Endothelial cell of umbilical vein (primary cell): ENCODE measurements at regions not wholly inside any gene's neighbourhood (a gene's known extent, or its start where the extent isn't known, plus 50 kb on each side); places are given as distances from the start of the nearest gene placed in this dataset.
"Not testable (repeated sequence)": the region's sequence is repeated elsewhere in the genome, so short reads cannot be mapped to it uniquely, and the experiment has no call there.

ENCODE experiments used
- BruUV-seq: library from RNA; stranded (reverse); fragments of 400-500 nt; replicated peaks from 2 replicates; lab custom pipeline; 2021; lab: Mats Ljungman, UMichigan
- CTCF ChIA-PET: fragments of 300-600, 350-600 bp; sonication (Branson Sonifier 250); formaldehyde crosslinking; loops from one replicate; lab custom pipeline; 2021; ENCODE audit warnings: antibody characterized with exemption, inconsistent platforms; lab: Charles Lee
- POLR2A ChIA-PET: fragments of 300-600, 350-600 bp; sonication (Branson Sonifier 250); formaldehyde crosslinking; loops from one replicate; lab custom pipeline; 2021; ENCODE audit warnings: antibody characterized with exemption, inconsistent platforms; lab: Charles Lee
- DNase-seq: peaks from one replicate; pipeline ENCODE4 v3.0.0-alpha.2; 2011; ENCODE audit warnings: low read depth, low spot score
- FAIRE-seq: peaks from 2 replicates; lab custom pipeline; 2011; peaks lifted over from hg19 to GRCh38; lab: Jason Lieb, UNC
- H2AFZ ChIP-seq: 2 replicates; pipeline ENCODE4 v1.6.0; 2012; ENCODE audit warnings: low read depth, low read length, control low read depth, inconsistent platforms
- H3K27ac ChIP-seq: 2 replicates; pipeline ENCODE4 v1.5.1; 2011; ENCODE audit warnings: low read depth, mild to moderate bottlenecking, control low read depth, low read length, moderate library complexity; ENCODE audit not compliant: insufficient read depth
- H3K27me3 ChIP-seq, 2 experiments: 2 replicates each; pipeline versions ENCODE4 v1.6.0 to v1.6.1; 2011; ENCODE audit warnings: low read length in 2 of 2, mixed read lengths in 1 of 2; ENCODE audit not compliant: control insufficient read depth in 2 of 2, insufficient read depth in 2 of 2
- H3K36me3 ChIP-seq, 2 experiments: 2 replicates in 1 of 2; 3 replicates in 1 of 2; pipeline ENCODE4 v1.5.1; 2011; ENCODE audit warnings: low read length in 2 of 2, mild to moderate bottlenecking in 1 of 2, moderate library complexity in 1 of 2; ENCODE audit not compliant: control insufficient read depth in 2 of 2, insufficient read depth in 2 of 2; ENCODE audit errors: extremely low read depth in 1 of 2
- H3K4me1 ChIP-seq: 3 replicates; pipeline ENCODE4 v1.5.1; 2011; ENCODE audit warnings: mild to moderate bottlenecking, low read length; ENCODE audit not compliant: control insufficient read depth, insufficient read depth; ENCODE audit errors: extremely low read depth
- H3K4me2 ChIP-seq: 2 replicates; pipeline ENCODE4 v1.6.1; 2011; ENCODE audit warnings: low read length, control low read depth, mixed read lengths; ENCODE audit not compliant: insufficient read depth
- H3K4me3 ChIP-seq, 3 experiments: fragments of 200-600 bp in 1 of 3; sonication (generic), shearing (Covaris generic) in 1 of 3; replicated peaks in 1 of 3; 2 replicates each; pipeline ENCODE4 v1.5.1; 2011 to 2016; ENCODE audit warnings: control low read depth in 3 of 3, low read length in 3 of 3, mild to moderate bottlenecking in 2 of 3, inconsistent platforms in 1 of 3, low read depth in 1 of 3, moderate library complexity in 1 of 3; ENCODE audit not compliant: insufficient read depth in 1 of 3
- H3K79me2 ChIP-seq: 2 replicates; pipeline ENCODE4 v1.6.0; 2012; ENCODE audit warnings: low read length, inconsistent platforms; ENCODE audit not compliant: control insufficient read depth, insufficient read depth
- H3K9ac ChIP-seq: replicated peaks from 2 replicates; pipeline ENCODE3; 2011; ENCODE audit warnings: low read length, control low read depth; ENCODE audit not compliant: insufficient read depth; ENCODE audit errors: extremely low read depth
- H3K9me1 ChIP-seq: replicated peaks from 3 replicates; pipeline ENCODE4 v1.6.0; 2011; ENCODE audit warnings: mild to moderate bottlenecking, low read length; ENCODE audit not compliant: control insufficient read depth, insufficient read depth; ENCODE audit errors: extremely low read depth
- H3K9me3 ChIP-seq: replicated peaks from 2 replicates; pipeline ENCODE4 v1.5.1; 2012; ENCODE audit warnings: low read length, inconsistent platforms; ENCODE audit not compliant: control insufficient read depth, insufficient read depth
- H4K20me1 ChIP-seq: replicated peaks from 2 replicates; pipeline ENCODE3; 2011; ENCODE audit warnings: mild to moderate bottlenecking, low read length; ENCODE audit not compliant: control insufficient read depth, insufficient read depth; ENCODE audit errors: extremely low read depth
- EZH2 ChIP-seq: IDR thresholded peaks from 2 replicates; pipeline ENCODE4 v1.6.1; 2012; ENCODE audit warnings: borderline replicate concordance, low read depth, mild to moderate bottlenecking, moderate library complexity, low read length, inconsistent platforms; ENCODE audit not compliant: severe bottlenecking
- FOS ChIP-seq: IDR thresholded peaks from 2 replicates; pipeline ENCODE4 v1.6.1; 2011; ENCODE audit warnings: mild to moderate bottlenecking, low read length, moderate library complexity, borderline replicate concordance; ENCODE audit not compliant: insufficient read depth
- GATA2 ChIP-seq: IDR thresholded peaks from 2 replicates; pipeline ENCODE4 v1.7.0; 2011; ENCODE audit warnings: low read depth, mild to moderate bottlenecking, moderate library complexity, mixed read lengths, low read length; ENCODE audit not compliant: insufficient read length, insufficient read depth
- JUN ChIP-seq: IDR thresholded peaks from 2 replicates; pipeline ENCODE4 v1.6.1; 2011; ENCODE audit warnings: borderline replicate concordance, low read depth; ENCODE audit not compliant: insufficient read length, insufficient read depth
- MYC ChIP-seq: IDR thresholded peaks from one replicate; pipeline ENCODE4 v1.6.1; 2011; ENCODE audit warnings: mild to moderate bottlenecking, low read depth, low read length
- POLR2A ChIP-seq: IDR thresholded peaks from 2 replicates; pipeline ENCODE4 v1.6.1; 2012; ENCODE audit warnings: low read depth, mild to moderate bottlenecking, control low read depth, low read length
- POLR2AphosphoS5 ChIP-seq: IDR thresholded peaks from 2 replicates; pipeline ENCODE4 v1.6.1; 2012; ENCODE audit warnings: low read depth, mild to moderate bottlenecking, control low read depth, low read length, moderate library complexity; ENCODE audit not compliant: insufficient read depth
- dilution Hi-C: fragments of 300-500 bp; cut with MboI; formaldehyde crosslinking; loops from one replicate; pipeline ENCODE4 v1.15.0; 2019; ENCODE audit warnings: low sequenced_read_pairs; ENCODE audit not compliant: extremely low pct_ligation_motif_present
- intact Hi-C: fragments of 100-400 bp; cut with micrococcal nuclease; formaldehyde crosslinking; loops from one replicate; pipeline ENCODE4 v1.10.0; 2022
- TF ChIP-seq, protein P1 (sequence below): IDR thresholded peaks from 2 replicates; pipeline ENCODE4 v1.6.1; 2011; ENCODE audit not compliant: insufficient read depth, insufficient read length
- TF ChIP-seq, protein P2 (sequence below), 2 donors: IDR thresholded peaks; 1 replicate in 1 of 2; 2 replicates in 1 of 2; pipeline ENCODE4 v1.5.1; 2011; ENCODE audit warnings: low read length in 2 of 2, mild to moderate bottlenecking in 2 of 2, moderate library complexity in 2 of 2, control low read depth in 1 of 2, inconsistent platforms in 1 of 2, low read depth in 1 of 2; ENCODE audit not compliant: insufficient read depth in 1 of 2; ENCODE audit errors: extremely low read depth in 1 of 2

DNA sequence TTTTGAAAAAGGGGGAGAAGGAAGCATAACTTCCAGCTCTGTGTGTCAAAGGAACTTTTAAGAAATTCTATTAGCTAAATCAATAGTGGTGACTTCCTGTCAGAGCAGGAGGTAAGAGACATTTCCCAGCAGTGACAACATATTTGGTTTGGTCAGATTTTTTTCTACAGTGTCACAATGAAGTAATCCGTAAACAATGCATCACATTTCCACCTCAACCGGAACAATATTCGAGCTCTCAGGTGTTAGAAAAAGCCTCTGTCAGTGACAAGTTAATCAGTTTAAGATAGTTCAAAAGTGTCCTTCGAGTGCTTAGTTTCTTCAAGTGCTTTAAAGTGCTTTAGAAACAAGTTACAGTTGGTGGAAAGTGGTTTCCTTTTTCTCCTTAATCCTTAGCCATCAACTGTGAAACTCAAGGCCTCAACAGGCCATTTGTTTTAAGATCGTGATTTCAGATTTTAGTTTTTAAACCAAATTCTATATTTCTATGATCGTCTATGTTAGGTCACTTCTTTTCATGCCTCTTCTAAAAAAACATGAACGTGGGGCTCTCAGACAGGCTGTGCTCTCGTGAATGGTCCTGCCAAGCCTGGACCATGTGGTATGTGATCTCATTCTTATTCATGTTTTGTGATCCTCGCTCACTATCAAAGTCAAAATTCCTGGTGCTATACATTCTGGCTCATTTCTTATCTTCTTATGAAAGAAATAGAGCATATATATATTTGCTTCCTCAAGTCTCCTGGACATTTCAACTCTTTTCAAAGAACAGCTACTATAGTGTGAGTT, 181.9 kb upstream of the HMHB1 start:
- TF ChIP-seq POLR2AphosphoS5 (no peak), POLR2A (no peak), JUN (no peak), MYC (no peak), EZH2 (no peak), GATA2 (no peak), FOS (no peak)
- TF ChIP-seq, protein P1, sequence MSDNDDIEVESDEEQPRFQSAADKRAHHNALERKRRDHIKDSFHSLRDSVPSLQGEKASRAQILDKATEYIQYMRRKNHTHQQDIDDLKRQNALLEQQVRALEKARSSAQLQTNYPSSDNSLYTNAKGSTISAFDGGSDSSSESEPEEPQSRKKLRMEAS, result no peak
- TF ChIP-seq, protein P2, sequence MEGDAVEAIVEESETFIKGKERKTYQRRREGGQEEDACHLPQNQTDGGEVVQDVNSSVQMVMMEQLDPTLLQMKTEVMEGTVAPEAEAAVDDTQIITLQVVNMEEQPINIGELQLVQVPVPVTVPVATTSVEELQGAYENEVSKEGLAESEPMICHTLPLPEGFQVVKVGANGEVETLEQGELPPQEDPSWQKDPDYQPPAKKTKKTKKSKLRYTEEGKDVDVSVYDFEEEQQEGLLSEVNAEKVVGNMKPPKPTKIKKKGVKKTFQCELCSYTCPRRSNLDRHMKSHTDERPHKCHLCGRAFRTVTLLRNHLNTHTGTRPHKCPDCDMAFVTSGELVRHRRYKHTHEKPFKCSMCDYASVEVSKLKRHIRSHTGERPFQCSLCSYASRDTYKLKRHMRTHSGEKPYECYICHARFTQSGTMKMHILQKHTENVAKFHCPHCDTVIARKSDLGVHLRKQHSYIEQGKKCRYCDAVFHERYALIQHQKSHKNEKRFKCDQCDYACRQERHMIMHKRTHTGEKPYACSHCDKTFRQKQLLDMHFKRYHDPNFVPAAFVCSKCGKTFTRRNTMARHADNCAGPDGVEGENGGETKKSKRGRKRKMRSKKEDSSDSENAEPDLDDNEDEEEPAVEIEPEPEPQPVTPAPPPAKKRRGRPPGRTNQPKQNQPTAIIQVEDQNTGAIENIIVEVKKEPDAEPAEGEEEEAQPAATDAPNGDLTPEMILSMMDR (IDR thresholded peaks at IDR 0.05; ENCODE audit: extremely low read depth in 1 of 2, insufficient read depth in 1 of 2, low read depth in 1 of 2, low read length in 2 of 2), result no peak
- H3K9me1 ChIP-seq, result no peaks in the 10 kb centered on the region
- DNase-seq, result no peak
- CTCF ChIA-PET, result interaction anchor here (0.6 to 1.0 kb wide), 2 partner anchors 13 to 218 kb away, joined by 3 to 5 read pairs; no protein-coding TSS in a partner anchor
- H3K4me3 ChIP-seq, result no peak overlapping the region
- H2AFZ ChIP-seq, result no peak overlapping the region
- H3K9me3 ChIP-seq, result no peaks in the 10 kb centered on the region
- intact Hi-C loops (no loop called here), dilution Hi-C loops (no loop called here)
- POLR2A ChIA-PET, result no interaction called here
- H3K79me2 ChIP-seq, result no peaks in the 10 kb centered on the region
- no peaks in the 10 kb centered on the region for H3K36me3 ChIP-seq
- H3K4me1 ChIP-seq, result no peaks in the 10 kb centered on the region
- H3K9ac ChIP-seq, result no peak overlapping the region
- H3K27me3 ChIP-seq, result no peaks in the 10 kb centered on the region
- H4K20me1 ChIP-seq, result no peaks in the 10 kb centered on the region
- FAIRE-seq, result no peak
- BruUV-seq, result no TSS peak
- no peak overlapping the region for H3K4me2 ChIP-seq
- no peak overlapping the region for H3K27ac ChIP-seq

DNA sequence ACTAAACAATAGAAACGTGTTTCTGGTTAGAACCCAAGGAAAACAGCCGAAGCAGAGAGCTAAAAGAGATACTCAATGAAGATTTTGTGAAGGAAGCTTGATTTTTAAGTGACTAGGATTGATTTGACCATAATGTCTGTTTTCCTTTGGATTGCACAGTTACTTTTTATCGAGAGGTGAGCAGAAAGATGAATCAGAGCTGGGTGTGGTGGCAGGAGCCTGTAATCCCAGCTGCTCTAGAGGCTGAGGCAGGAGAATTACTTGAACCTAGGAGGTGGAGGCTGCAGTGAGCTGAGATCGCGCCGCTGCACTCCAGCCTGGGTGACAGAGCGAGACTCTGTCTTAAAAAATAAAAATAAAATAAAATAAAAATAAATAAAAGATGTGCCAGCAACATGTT, 186.9 kb upstream of the HMHB1 start:
- H3K9me1 ChIP-seq, H3K79me2 ChIP-seq, H3K4me1 ChIP-seq, BruUV-seq, H3K27me3 ChIP-seq, H3K27ac ChIP-seq, dilution Hi-C loops, DNase-seq, H3K9me3 ChIP-seq, H3K9ac ChIP-seq, H3K36me3 ChIP-seq, FAIRE-seq, intact Hi-C loops, H4K20me1 ChIP-seq, H2AFZ ChIP-seq, H3K4me3 ChIP-seq, POLR2A ChIA-PET, H3K4me2 ChIP-seq: not testable (repeated sequence)
- CTCF ChIA-PET, result interaction anchor here (0.9 kb wide), 1 partner anchor 10 kb away, joined by 4 read pairs; no protein-coding TSS in a partner anchor
